GM18873 (cell line): ENCODE measurements at regions not wholly inside any gene's neighbourhood (a gene's known extent, or its start where the extent isn't known, plus 50 kb on each side); places are given as distances from the start of the nearest gene placed in this dataset.
"Not testable (repeated sequence)": the region's sequence is repeated elsewhere in the genome, so short reads cannot be mapped to it uniquely, and the experiment has no call there.

ENCODE experiments used
- ATAC-seq: cut with Tn5 transposase; IDR thresholded peaks from one replicate; pipeline ENCODE4 v1.9.1; 2021; ENCODE audit warnings: mild to moderate bottlenecking, moderate library complexity, moderate number of reproducible peaks; ENCODE audit not compliant: unreplicated experiment, low FRiP score

GRCh38 chr9:6160579-6160978 lies 55.0 kb upstream of the IL33 start:
- ATAC-seq: no peak

GRCh38 chr9:6153425-6153824 lies 62.2 kb upstream of the IL33 start:
- no peak for ATAC-seq

- ATAC-seq: no peak
Measured at GRCh38 chr9:6152788-6153187, 62.8 kb upstream of the IL33 start.

- ATAC-seq: no peak
Measured at GRCh38 chr9:6150483-6150882, 65.1 kb upstream of the IL33 start.

- ATAC-seq: no peak
Measured at GRCh38 chr9:6149315-6149714, 66.3 kb upstream of the IL33 start.

GRCh38 chr9:6147846-6148245 lies 67.8 kb upstream of the IL33 start:
- no peak for ATAC-seq

- no peak for ATAC-seq
Measured at GRCh38 chr9:6144947-6145346, 70.7 kb upstream of the IL33 start.

- no peak for ATAC-seq
Measured at GRCh38 chr9:6142799-6143454, 72.7 kb upstream of the IL33 start.

- ATAC-seq: not testable (repeated sequence)
Measured at GRCh38 chr9:6135780-6136179, 79.8 kb upstream of the IL33 start.

GRCh38 chr9:6134661-6135180 lies 80.9 kb upstream of the IL33 start:
- ATAC-seq: no peak

- ATAC-seq: peak; percentile 90
Measured at GRCh38 chr9:6133346-6134063, 82.1 kb upstream of the IL33 start.

GRCh38 chr9:6132650-6133049 lies 83.0 kb upstream of the IL33 start:
- ATAC-seq: no peak

- no peak for ATAC-seq
Measured at GRCh38 chr9:6128030-6128429, 87.6 kb upstream of the IL33 start.

GRCh38 chr9:6126377-6126776 lies 89.2 kb upstream of the IL33 start:
- ATAC-seq: no peak

- no peak for ATAC-seq
Measured at GRCh38 chr9:6123416-6123815, 92.2 kb upstream of the IL33 start.

GRCh38 chr9:6121707-6122106 lies 93.9 kb upstream of the IL33 start:
- ATAC-seq: no peak

GRCh38 chr9:6114424-6114823 lies 99.0 kb upstream of the RANBP6 start:
- ATAC-seq: no peak

- ATAC-seq: no peak
Measured at GRCh38 chr9:6113819-6114218, 98.4 kb upstream of the RANBP6 start.

GRCh38 chr9:6113312-6113711 lies 97.9 kb upstream of the RANBP6 start:
- no peak for ATAC-seq

- ATAC-seq: no peak
Measured at GRCh38 chr9:6109986-6110385, 94.6 kb upstream of the RANBP6 start.

- no peak for ATAC-seq
Measured at GRCh38 chr9:6109571-6109970, 94.1 kb upstream of the RANBP6 start.

GRCh38 chr9:6106711-6107339 lies 91.4 kb upstream of the RANBP6 start:
- ATAC-seq: peak; percentile 60
